B cell (primary cell): ENCODE measurements at regions not wholly inside any gene's neighbourhood (a gene's known extent, or its start where the extent isn't known, plus 50 kb on each side); places are given as distances from the start of the nearest gene placed in this dataset.

Source experiments
- ATAC-seq: fragments of 200-7000 bp; cut with Tn5 transposase; one replicate; pipeline ENCODE4 v1.10.0; 2021; ENCODE audit warnings: low read depth, mild to moderate bottlenecking, moderate number of reproducible peaks, moderate library complexity
- CTCF ChIA-PET: fragments of 350-600 bp; sonication (Branson Sonifier 250); formaldehyde crosslinking; loops from one replicate; lab custom pipeline; 2021; ENCODE audit warnings: antibody characterized with exemption, inconsistent platforms; lab: Charles Lee
- POLR2A ChIA-PET: fragments of 350-600 bp; sonication (Branson Sonifier 250); formaldehyde crosslinking; loops from one replicate; lab custom pipeline; 2021; ENCODE audit warnings: antibody characterized with exemption; lab: Charles Lee
- DNase-seq: peaks from one replicate; pipeline ENCODE4 v3.0.0; 2013
- H2AFZ ChIP-seq: 2 replicates; pipeline ENCODE4 v1.6.1; 2012; ENCODE audit warnings: mild to moderate bottlenecking, low read depth, low read length; ENCODE audit not compliant: insufficient read depth, poor library complexity, severe bottlenecking
- H3K27ac ChIP-seq, 2 donors: 1 replicate in 1 of 2; 2 replicates in 1 of 2; pipeline ENCODE4 v1.5.1; 2012 to 2013; ENCODE audit warnings: low read length in 2 of 2, mild to moderate bottlenecking in 2 of 2, moderate library complexity in 1 of 2
- H3K27me3 ChIP-seq, 4 experiments: fragments of 200-600 bp in 1 of 4; sonication (generic) in 1 of 4; replicated peaks in 1 of 4; 1 replicate in 2 of 4; 2 replicates in 2 of 4; pipeline versions ENCODE4 v1.6.1 to v1.7.0; 2013 to 2016; ENCODE audit warnings: low read length in 3 of 4, mild to moderate bottlenecking in 2 of 4, mixed read lengths in 1 of 4, moderate library complexity in 1 of 4; ENCODE audit not compliant: insufficient read depth in 4 of 4, control insufficient read depth in 3 of 4; ENCODE audit errors: control extremely low read depth in 1 of 4
- H3K36me3 ChIP-seq, 2 experiments: replicated peaks in 1 of 2; 1 replicate in 1 of 2; 2 replicates in 1 of 2; pipeline versions ENCODE4 v1.6.1 to v1.7.1; 2013; ENCODE audit warnings: low read length in 1 of 2; ENCODE audit not compliant: insufficient read depth in 2 of 2, control insufficient read depth in 1 of 2; ENCODE audit errors: control extremely low read depth in 1 of 2, extremely low read depth in 1 of 2
- H3K4me1 ChIP-seq, 2 donors: fragments of 200-600 bp in 1 of 2; sonication (generic) in 1 of 2; 1 replicate in 1 of 2; 2 replicates in 1 of 2; pipeline versions ENCODE4 v1.5.1 to v1.6.1; 2013 to 2017; ENCODE audit warnings: low read length in 2 of 2; ENCODE audit not compliant: control insufficient read depth in 2 of 2, insufficient read depth in 2 of 2
- H3K4me2 ChIP-seq: replicated peaks from 2 replicates; pipeline ENCODE3; 2012; ENCODE audit warnings: mild to moderate bottlenecking, low read depth, low read length; ENCODE audit not compliant: poor library complexity, severe bottlenecking
- H3K4me3 ChIP-seq, 5 experiments: fragments of 200-600 bp in 1 of 5; sonication (generic) in 1 of 5; 1 replicate in 3 of 5; 2 replicates in 2 of 5; pipeline versions ENCODE4 v1.5.1 to v1.7.0; 2011 to 2016; ENCODE audit warnings: low read length in 4 of 5, mild to moderate bottlenecking in 4 of 5, low read depth in 2 of 5, control low read depth in 1 of 5, moderate library complexity in 1 of 5; ENCODE audit not compliant: insufficient read depth in 1 of 5; ENCODE audit errors: control extremely low read depth in 1 of 5, extremely low read depth in 1 of 5
- H3K79me2 ChIP-seq: fragments of 200-600 bp; sonication (generic); one replicate; pipeline ENCODE4 v1.6.0; 2016; ENCODE audit warnings: low read length; ENCODE audit not compliant: control insufficient read depth, insufficient read depth
- H3K9ac ChIP-seq: fragments of 200-600 bp; sonication (generic); 2 replicates; pipeline ENCODE4 v1.6.1; 2017; ENCODE audit warnings: mild to moderate bottlenecking, low read length, moderate library complexity
- H3K9me3 ChIP-seq, 3 donors: one replicate each; pipeline versions ENCODE4 v1.6.1 to v1.7.1; 2013; ENCODE audit warnings: low read length in 2 of 3; ENCODE audit not compliant: control insufficient read depth in 2 of 3, insufficient read depth in 1 of 3; ENCODE audit errors: control extremely low read depth in 1 of 3
- H4K20me1 ChIP-seq: 2 replicates; pipeline ENCODE4 v1.6.0; 2012; ENCODE audit warnings: mild to moderate bottlenecking, low read length; ENCODE audit not compliant: insufficient read depth, control insufficient read depth, poor library complexity, severe bottlenecking
- H3K27ac Mint-ChIP-seq: one replicate; pipeline ENCODE4 v1.8.0; 2021; ENCODE audit warnings: mixed read lengths
- H3K27me3 Mint-ChIP-seq: one replicate; pipeline ENCODE4 v1.8.0; 2021; ENCODE audit warnings: mixed read lengths
- H3K4me1 Mint-ChIP-seq: one replicate; pipeline ENCODE4 v1.8.0; 2021; ENCODE audit warnings: mixed read lengths
- H3K4me3 Mint-ChIP-seq: one replicate; pipeline ENCODE4 v1.8.0; 2021; ENCODE audit warnings: mixed read lengths
- H3K9me3 Mint-ChIP-seq: one replicate; pipeline ENCODE4 v1.8.0; 2022; ENCODE audit warnings: mixed read lengths; ENCODE audit not compliant: insufficient read depth
- EZH2 ChIP-seq: IDR thresholded peaks from 2 replicates; pipeline ENCODE4 v1.6.1; 2012; ENCODE audit warnings: borderline replicate concordance, low read depth, mild to moderate bottlenecking, moderate library complexity, low read length; ENCODE audit not compliant: insufficient read depth, poor library complexity, severe bottlenecking
- WGBS: methylation state at CpG from one replicate; pipeline ENCODE4 v1.1.5; 2013; ENCODE audit warnings: missing lambda C conversion rate; ENCODE audit not compliant: insufficient coverage; 5-methylcytosine and 5-hydroxymethylcytosine counted together
- intact Hi-C: fragments of 100-400 bp; cut with micrococcal nuclease; formaldehyde crosslinking; loops from one replicate; pipeline ENCODE4 v1.10.0; 2022
- TF ChIP-seq, protein P1 (sequence below): fragments of 200-600 bp; IDR thresholded peaks from one replicate; pipeline ENCODE4 v1.8.0; 2022; ENCODE audit warnings: antibody characterized with exemption, mild to moderate bottlenecking

DNA sequence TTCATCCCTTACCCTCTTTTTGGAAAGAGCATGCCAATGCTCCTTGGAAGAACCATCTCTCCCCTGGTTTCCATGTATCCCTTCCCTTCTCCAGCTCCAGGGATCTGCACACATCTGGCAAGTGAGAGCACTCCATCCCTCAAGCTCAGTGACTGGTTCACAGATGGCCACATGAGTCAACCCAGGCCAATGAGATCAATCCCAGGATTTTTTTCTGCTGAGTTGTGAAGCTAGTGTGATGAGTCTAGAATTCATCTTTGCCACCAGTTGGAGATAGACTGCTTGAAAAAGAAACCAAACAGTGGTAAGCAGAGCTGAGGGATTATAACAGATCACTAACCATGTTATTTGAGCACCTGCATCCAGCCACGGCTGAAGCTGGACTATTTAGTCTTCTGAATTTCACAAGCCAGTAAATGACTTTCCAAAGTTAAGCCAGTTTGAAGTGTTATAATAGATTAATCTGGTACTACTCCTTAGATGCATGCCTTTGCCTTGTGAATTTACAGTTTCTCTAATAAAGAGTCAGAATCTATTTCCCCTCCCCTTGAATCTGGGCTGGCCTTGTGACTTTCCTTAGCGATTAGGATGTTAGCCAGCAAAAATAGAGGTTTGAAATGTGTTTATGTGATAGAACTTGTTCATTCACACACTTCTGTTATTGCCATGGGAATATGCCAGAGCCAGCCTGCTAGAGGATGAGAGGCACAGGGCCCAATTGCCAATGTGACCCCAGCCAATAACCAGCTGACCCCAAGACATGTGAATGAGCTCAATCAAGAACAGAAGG lies 159.8 kb downstream of the WNT5A start:
- intact Hi-C loops: no loop called here
- H3K36me3 ChIP-seq: no peaks in the 10 kb centered on the region
- Mint-ChIP-seq H3K9me3 (no peaks in the 10 kb centered on the region), H3K4me3 (no peak overlapping the region), H3K27me3 (peaks cover 4% of the 10 kb centered on the region), H3K27ac (no peak overlapping the region), H3K4me1 (no peaks in the 10 kb centered on the region)
- ATAC-seq: no peak
- no peak for TF ChIP-seq EZH2
- TF ChIP-seq, protein P1, sequence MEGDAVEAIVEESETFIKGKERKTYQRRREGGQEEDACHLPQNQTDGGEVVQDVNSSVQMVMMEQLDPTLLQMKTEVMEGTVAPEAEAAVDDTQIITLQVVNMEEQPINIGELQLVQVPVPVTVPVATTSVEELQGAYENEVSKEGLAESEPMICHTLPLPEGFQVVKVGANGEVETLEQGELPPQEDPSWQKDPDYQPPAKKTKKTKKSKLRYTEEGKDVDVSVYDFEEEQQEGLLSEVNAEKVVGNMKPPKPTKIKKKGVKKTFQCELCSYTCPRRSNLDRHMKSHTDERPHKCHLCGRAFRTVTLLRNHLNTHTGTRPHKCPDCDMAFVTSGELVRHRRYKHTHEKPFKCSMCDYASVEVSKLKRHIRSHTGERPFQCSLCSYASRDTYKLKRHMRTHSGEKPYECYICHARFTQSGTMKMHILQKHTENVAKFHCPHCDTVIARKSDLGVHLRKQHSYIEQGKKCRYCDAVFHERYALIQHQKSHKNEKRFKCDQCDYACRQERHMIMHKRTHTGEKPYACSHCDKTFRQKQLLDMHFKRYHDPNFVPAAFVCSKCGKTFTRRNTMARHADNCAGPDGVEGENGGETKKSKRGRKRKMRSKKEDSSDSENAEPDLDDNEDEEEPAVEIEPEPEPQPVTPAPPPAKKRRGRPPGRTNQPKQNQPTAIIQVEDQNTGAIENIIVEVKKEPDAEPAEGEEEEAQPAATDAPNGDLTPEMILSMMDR: no peak
- no peak overlapping the region for H3K4me2 ChIP-seq
- no peak overlapping the region for H3K27ac ChIP-seq
- H3K4me3 ChIP-seq: no peak overlapping the region
- H3K79me2 ChIP-seq: no peaks in the 10 kb centered on the region
- POLR2A ChIA-PET: no interaction called here
- H3K9ac ChIP-seq: no peak overlapping the region
- H3K27me3 ChIP-seq: no peaks in the 10 kb centered on the region
- no peak overlapping the region for H2AFZ ChIP-seq
- no peak for DNase-seq
- CTCF ChIA-PET: no interaction called here
- WGBS: no CpG with 5 or more reads among the region's 2 CpGs
- no peaks in the 10 kb centered on the region for H4K20me1 ChIP-seq
- no peaks in the 10 kb centered on the region for H3K4me1 ChIP-seq
- peaks cover 0 to 8% (median 0%) of the 10 kb centered on the region in 3 donors for H3K9me3 ChIP-seq

DNA sequence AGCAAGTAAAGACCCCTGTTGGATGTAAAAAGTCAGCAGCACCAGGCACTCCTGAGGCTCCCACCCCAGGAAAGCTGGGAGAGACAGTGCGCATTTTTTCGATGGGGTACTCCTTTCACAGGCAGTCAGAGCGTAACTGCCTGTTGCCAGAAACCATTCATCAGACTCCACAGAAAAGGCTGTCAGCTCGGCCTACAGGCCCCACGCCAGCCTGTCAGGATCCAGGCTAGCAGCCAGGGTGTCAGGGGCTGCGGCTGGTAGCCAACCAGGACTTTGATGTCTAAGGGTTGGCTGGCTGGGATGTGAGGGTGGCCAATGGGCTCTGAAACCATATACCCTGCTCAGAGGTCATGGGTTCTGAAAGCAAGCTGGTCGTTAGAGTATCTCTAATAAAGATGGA lies 164.5 kb downstream of the WNT5A start:
- no peaks in the 10 kb centered on the region for H3K79me2 ChIP-seq
- 72% methylated on average over 5 of the region's 7 CpGs for WGBS

More for the DNA sequence above, 164.5 kb downstream of the WNT5A start:
- H3K4me2 ChIP-seq: no peak overlapping the region
- POLR2A ChIA-PET: no interaction called here
- TF ChIP-seq EZH2: no peak
- TF ChIP-seq, protein P1: no peak
- H4K20me1 ChIP-seq: no peaks in the 10 kb centered on the region
- no peak overlapping the region for H3K27ac ChIP-seq
- H3K27ac Mint-ChIP-seq: no peak overlapping the region
- intact Hi-C loops: no loop called here
- H3K36me3 ChIP-seq: no peaks in the 10 kb centered on the region
- no peaks in the 10 kb centered on the region for H3K9me3 Mint-ChIP-seq
- DNase-seq: no peak
- no peaks in the 10 kb centered on the region for H3K27me3 Mint-ChIP-seq
- H3K4me3 Mint-ChIP-seq: no peak overlapping the region
- CTCF ChIA-PET: no interaction called here
- no peaks in the 10 kb centered on the region for H3K4me1 ChIP-seq
- no peak overlapping the region for H3K9ac ChIP-seq
- H2AFZ ChIP-seq: no peak overlapping the region
- no peaks in the 10 kb centered on the region for H3K4me1 Mint-ChIP-seq
- H3K4me3 ChIP-seq: no peak overlapping the region
- no peak for ATAC-seq
- H3K9me3 ChIP-seq: peaks cover 0 to 7% (median 0%) of the 10 kb centered on the region in 3 donors
- no peaks in the 10 kb centered on the region for H3K27me3 ChIP-seq
